Fibroblast of villous mesenchyme (primary cell): ENCODE measurements at regions not wholly inside any gene's neighbourhood (a gene's known extent, or its start where the extent isn't known, plus 50 kb on each side); places are given as distances from the start of the nearest gene placed in this dataset. TPM values are rescaled to one million over a fixed set of nuclear protein-coding genes. Genes with fewer than 3 reads are reported as not detected.

Experiments
- DNase-seq: peaks from one replicate; pipeline ENCODE4 v3.0.0-alpha.2; 2010; ENCODE audit warnings: low read depth
- H3K4me3 ChIP-seq: 2 replicates; pipeline ENCODE4 v1.5.1; 2011; ENCODE audit warnings: low read depth, mild to moderate bottlenecking, low read length
- CTCF ChIP-seq: IDR thresholded peaks from 2 replicates; pipeline ENCODE4 v1.5.1; 2012; ENCODE audit warnings: low read depth, mild to moderate bottlenecking, low read length; ENCODE audit not compliant: insufficient read depth
- small RNA-seq: library from RNA; depleted of rRNA; stranded (forward); fragments of <200 nt; gene quantifications from one replicate; pipeline ENCODE3, GENCODE V24; 2012

GRCh38 chr2:64402876-64403275 is 51.1 kb upstream of the LGALSL start:
- DNase-seq, result no peak
- H3K4me3 ChIP-seq, result no peak overlapping the region

GRCh38 chr2:64403426-64403825 is 50.5 kb upstream of the LGALSL start:
- no peak for TF ChIP-seq CTCF
- DNase-seq, result no peak
- H3K4me3 ChIP-seq, result no peak overlapping the region

More at GRCh38 chr2:64402876-64403275, 51.1 kb upstream of the LGALSL start:
- peak; percentile 11 for TF ChIP-seq CTCF

GRCh38 chr2:64404002-64404731 is 49.8 kb upstream of the LGALSL start:
- DNase-seq, result peak; percentile 79
- TF ChIP-seq CTCF, result no peak
- no peak overlapping the region for H3K4me3 ChIP-seq

Small RNA genes in the stretch of these regions (small RNA-seq; reads per million reads assigned to genes)
- gene AC012368.3 (not detected), gene MIR4433B (not detected)
